HCT116 (cell line): ENCODE measurements at regions not wholly inside any gene's neighbourhood (a gene's known extent, or its start where the extent isn't known, plus 50 kb on each side); places are given as distances from the start of the nearest gene placed in this dataset.

Experiments used
- ATAC-seq: fragments of 200-7000 bp; cut with Tn5 transposase; 2 replicates; pipeline ENCODE4 v1.9.1; 2020; ENCODE audit warnings: mild to moderate bottlenecking, moderate library complexity
- BruUV-seq: library from RNA; stranded (reverse); fragments of 400-500 nt; replicated peaks from 2 replicates; lab custom pipeline; 2021; lab: Mats Ljungman, UMichigan
- CTCF ChIA-PET: fragments of 300-600 bp; sonication (Branson Sonifier 250); formaldehyde crosslinking; loops from one replicate; lab custom pipeline; 2021; ENCODE audit warnings: antibody characterized with exemption; lab: Charles Lee
- POLR2A ChIA-PET: fragments of 300-600, 350-600 bp; sonication (Branson Sonifier 250); formaldehyde crosslinking; loops from one replicate; lab custom pipeline; 2021; ENCODE audit warnings: antibody characterized with exemption; lab: Charles Lee
- RAD21 ChIA-PET, 2 experiments: fragments of 300-600 bp; sonication (Branson Sonifier 250); formaldehyde crosslinking; loops; one replicate each; lab custom pipeline; 2023; ENCODE audit warnings: low total read pairs in 2 of 2; ENCODE audit not compliant: uncharacterized antibody in 2 of 2, unreplicated experiment in 2 of 2, low non-redundant PET in 1 of 2; lab: Charles Lee
- DNase-seq: peaks from one replicate; pipeline ENCODE4 v3.0.0-alpha.2; 2010; ENCODE audit warnings: low read depth, low spot score
- H2AFZ ChIP-seq: fragments of 200-600 bp; shearing (Covaris generic), sonication (generic); 2 replicates; pipeline ENCODE4 v1.6.1; 2017; ENCODE audit warnings: low read depth, mixed run types, mixed read lengths, antibody characterized with exemption, low read length; ENCODE audit not compliant: poor library complexity, severe bottlenecking
- H3K27ac ChIP-seq: 2 replicates; pipeline ENCODE4 v1.5.1; 2012; ENCODE audit warnings: low read depth, low read length
- H3K27me3 ChIP-seq: fragments of 200-600 bp; sonication (generic); 2 replicates; pipeline ENCODE4 v1.6.1; 2016; ENCODE audit warnings: mixed run types, low read length, mixed read lengths; ENCODE audit not compliant: insufficient read depth
- H3K36me3 ChIP-seq, 2 experiments: fragments of 200-500 bp in 1 of 2; fragments of 200-600 bp in 1 of 2; sonication (Bioruptor generic) in 1 of 2; sonication (generic) in 1 of 2; 2 replicates each; pipeline versions ENCODE4 v1.5.1 to v1.6.1; 2014 to 2016; ENCODE audit warnings: low read length in 2 of 2, inconsistent platforms in 1 of 2, mixed read lengths in 1 of 2, mixed run types in 1 of 2; ENCODE audit not compliant: insufficient read depth in 2 of 2, control insufficient read depth in 1 of 2
- H3K4me1 ChIP-seq, 2 experiments: fragments of 200-600 bp in 1 of 2; sonication (generic) in 1 of 2; 2 replicates each; pipeline versions ENCODE4 v1.5.1 to v1.6.1; 2012 to 2017; ENCODE audit warnings: low read length in 2 of 2, inconsistent platforms in 1 of 2, mild to moderate bottlenecking in 1 of 2, mixed read lengths in 1 of 2, mixed run types in 1 of 2, moderate library complexity in 1 of 2; ENCODE audit not compliant: insufficient read depth in 2 of 2, control insufficient read depth in 1 of 2
- H3K4me2 ChIP-seq: fragments of 200-600 bp; sonication (generic); 2 replicates; pipeline ENCODE4 v1.6.1; 2017; ENCODE audit warnings: mixed run types, low read length, mixed read lengths
- H3K4me3 ChIP-seq, 2 experiments: fragments of 200-600 bp in 1 of 2; sonication (generic) in 1 of 2; replicated peaks in 1 of 2; 2 replicates each; pipeline ENCODE4 v1.5.1; 2011 to 2016; ENCODE audit warnings: low read length in 2 of 2, control low read depth in 1 of 2, low read depth in 1 of 2, mild to moderate bottlenecking in 1 of 2, mixed read lengths in 1 of 2, mixed run types in 1 of 2
- H3K79me2 ChIP-seq: fragments of 200-600 bp; sonication (generic); 2 replicates; pipeline ENCODE4 v1.6.1; 2017; ENCODE audit warnings: mild to moderate bottlenecking, mixed run types, low read length, moderate library complexity, mixed read lengths; ENCODE audit not compliant: insufficient read depth
- H3K9ac ChIP-seq: fragments of 200-600 bp; sonication (generic); 2 replicates; pipeline ENCODE4 v1.6.1; 2016; ENCODE audit warnings: low read length, mixed read lengths
- H3K9me2 ChIP-seq: fragments of 200-600 bp; sonication (generic), shearing (Covaris generic); 2 replicates; pipeline ENCODE4 v1.6.1; 2017; ENCODE audit warnings: mixed run types, mild to moderate bottlenecking, moderate library complexity; ENCODE audit not compliant: insufficient read depth
- H3K9me3 ChIP-seq, 2 experiments: fragments of 200-500 bp in 1 of 2; fragments of 200-600 bp in 1 of 2; sonication (Bioruptor generic) in 1 of 2; sonication (generic) in 1 of 2; 2 replicates each; pipeline ENCODE4 v1.6.1; 2014 to 2017; ENCODE audit warnings: low read length in 2 of 2, mixed read lengths in 2 of 2, inconsistent platforms in 1 of 2, low read depth in 1 of 2, mild to moderate bottlenecking in 1 of 2, mixed run types in 1 of 2, moderate library complexity in 1 of 2; ENCODE audit not compliant: control insufficient read depth in 1 of 2, insufficient read depth in 1 of 2
- H4K20me1 ChIP-seq: fragments of 200-600 bp; sonication (generic), shearing (Covaris generic); 2 replicates; pipeline ENCODE4 v1.6.1; 2017; ENCODE audit warnings: mixed run types, mild to moderate bottlenecking, moderate library complexity; ENCODE audit not compliant: insufficient read depth
- EGR1 ChIP-seq: IDR thresholded peaks from 2 replicates; pipeline ENCODE4 v1.6.1; 2012; ENCODE audit warnings: low read depth
- ELF1 ChIP-seq: IDR thresholded peaks from 2 replicates; pipeline ENCODE4 v1.6.1; 2012; ENCODE audit warnings: low read depth, borderline replicate concordance
- EZH2 ChIP-seq: fragments of 200-600 bp; sonication (generic); IDR thresholded peaks from 2 replicates; pipeline ENCODE4 v1.6.1; 2017; ENCODE audit warnings: antibody characterized with exemption, mixed run types
- EZH2phosphoT487 ChIP-seq: fragments of 200-600 bp; IDR thresholded peaks from 2 replicates; pipeline ENCODE4 v1.6.1; 2018; ENCODE audit warnings: antibody characterized with exemption, borderline replicate concordance
- FOSL1 ChIP-seq: IDR thresholded peaks from 2 replicates; pipeline ENCODE4 v1.6.1; 2012; ENCODE audit warnings: low read depth
- RAD21 ChIP-seq: IDR thresholded peaks from 2 replicates; pipeline ENCODE4 v1.6.1; 2012; ENCODE audit warnings: low read depth, mild to moderate bottlenecking
- SRF ChIP-seq: IDR thresholded peaks from 2 replicates; pipeline ENCODE4 v1.6.1; 2012; ENCODE audit warnings: low read depth
- TCF7L2 ChIP-seq: IDR thresholded peaks from 2 replicates; pipeline ENCODE4 v1.7.0; 2011; ENCODE audit warnings: borderline replicate concordance, inconsistent platforms; ENCODE audit not compliant: insufficient read depth, insufficient read length; ENCODE audit errors: extremely low read depth
- ZFX ChIP-seq: fragments of 450-650 bp; IDR thresholded peaks from 2 replicates; pipeline ENCODE4 v1.6.1; 2017
- intact Hi-C: fragments of 100-400 bp; cut with micrococcal nuclease; formaldehyde crosslinking; loops from 2 replicates; pipeline ENCODE4 v1.10.0; 2022
- TF ChIP-seq, protein P1 (sequence below): IDR thresholded peaks from 2 replicates; pipeline ENCODE4 v1.6.1; 2012
- TF ChIP-seq, protein P2 (sequence below): IDR thresholded peaks from 2 replicates; pipeline ENCODE4 v1.6.1; 2012; ENCODE audit warnings: low read depth
- TF ChIP-seq, protein P3 (sequence below), 3 experiments: fragments of 200-600 bp in 1 of 3; sonication (generic) in 1 of 3; IDR thresholded peaks in 2 of 3; conservative IDR thresholded peaks in 1 of 3; 2 replicates each; pipeline ENCODE4 v1.5.1; 2012 to 2017; ENCODE audit warnings: low read depth in 2 of 3, low read length in 2 of 3, antibody characterized with exemption in 1 of 3, borderline replicate concordance in 1 of 3, control low read depth in 1 of 3, mild to moderate bottlenecking in 1 of 3, mixed read lengths in 1 of 3, mixed run types in 1 of 3, moderate library complexity in 1 of 3; ENCODE audit not compliant: insufficient read depth in 1 of 3

DNA sequence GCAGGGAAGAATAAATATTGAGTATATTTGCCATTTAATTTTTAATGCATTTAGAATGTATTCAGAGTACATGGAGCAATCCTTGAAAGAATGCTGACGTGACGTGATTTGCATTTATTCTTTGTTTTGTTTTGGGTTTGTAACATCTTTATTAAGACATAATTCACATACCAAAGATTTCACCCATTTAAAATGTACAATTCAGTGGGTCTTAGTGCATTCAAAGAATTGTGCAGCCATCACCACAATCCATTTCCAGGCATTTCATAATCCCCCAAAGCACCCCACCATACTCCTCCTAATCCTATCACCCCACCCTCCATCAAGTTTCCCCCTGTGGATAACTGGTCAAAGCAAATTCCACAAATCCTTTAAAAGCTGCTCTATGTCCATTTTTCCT, 87.4 kb downstream of the FAM9B start:
- POLR2A ChIA-PET = no interaction called here
- intact Hi-C loops = no loop called here

More for the DNA sequence above, 87.4 kb downstream of the FAM9B start:
- Histone ChIP-seq H3K36me3 (no peaks in the 10 kb centered on the region), H3K9me3 (no peaks in the 10 kb centered on the region), H2AFZ (no peak overlapping the region), H3K9ac (no peak overlapping the region), H3K4me2 (no peak overlapping the region), H3K9me2 (no peaks in the 10 kb centered on the region), H3K27ac (no peak overlapping the region), H3K4me3 (no peak overlapping the region), H3K4me1 (no peaks in the 10 kb centered on the region), H3K79me2 (no peaks in the 10 kb centered on the region), H3K27me3 (no peaks in the 10 kb centered on the region), H4K20me1 (no peaks in the 10 kb centered on the region)
- CTCF ChIA-PET = no interaction called here
- RAD21 ChIA-PET = no interaction called here
- ATAC-seq = no peak
- DNase-seq = no peak
- BruUV-seq = no TSS peak
- TF ChIP-seq EGR1 (no peak), RAD21 (no peak), EZH2phosphoT487 (no peak), ZFX (no peak), ELF1 (no peak), EZH2 (no peak), SRF (no peak), TCF7L2 (no peak), FOSL1 (no peak)
- TF ChIP-seq, protein P1, sequence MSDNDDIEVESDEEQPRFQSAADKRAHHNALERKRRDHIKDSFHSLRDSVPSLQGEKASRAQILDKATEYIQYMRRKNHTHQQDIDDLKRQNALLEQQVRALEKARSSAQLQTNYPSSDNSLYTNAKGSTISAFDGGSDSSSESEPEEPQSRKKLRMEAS = no peak
- TF ChIP-seq, protein P2, sequence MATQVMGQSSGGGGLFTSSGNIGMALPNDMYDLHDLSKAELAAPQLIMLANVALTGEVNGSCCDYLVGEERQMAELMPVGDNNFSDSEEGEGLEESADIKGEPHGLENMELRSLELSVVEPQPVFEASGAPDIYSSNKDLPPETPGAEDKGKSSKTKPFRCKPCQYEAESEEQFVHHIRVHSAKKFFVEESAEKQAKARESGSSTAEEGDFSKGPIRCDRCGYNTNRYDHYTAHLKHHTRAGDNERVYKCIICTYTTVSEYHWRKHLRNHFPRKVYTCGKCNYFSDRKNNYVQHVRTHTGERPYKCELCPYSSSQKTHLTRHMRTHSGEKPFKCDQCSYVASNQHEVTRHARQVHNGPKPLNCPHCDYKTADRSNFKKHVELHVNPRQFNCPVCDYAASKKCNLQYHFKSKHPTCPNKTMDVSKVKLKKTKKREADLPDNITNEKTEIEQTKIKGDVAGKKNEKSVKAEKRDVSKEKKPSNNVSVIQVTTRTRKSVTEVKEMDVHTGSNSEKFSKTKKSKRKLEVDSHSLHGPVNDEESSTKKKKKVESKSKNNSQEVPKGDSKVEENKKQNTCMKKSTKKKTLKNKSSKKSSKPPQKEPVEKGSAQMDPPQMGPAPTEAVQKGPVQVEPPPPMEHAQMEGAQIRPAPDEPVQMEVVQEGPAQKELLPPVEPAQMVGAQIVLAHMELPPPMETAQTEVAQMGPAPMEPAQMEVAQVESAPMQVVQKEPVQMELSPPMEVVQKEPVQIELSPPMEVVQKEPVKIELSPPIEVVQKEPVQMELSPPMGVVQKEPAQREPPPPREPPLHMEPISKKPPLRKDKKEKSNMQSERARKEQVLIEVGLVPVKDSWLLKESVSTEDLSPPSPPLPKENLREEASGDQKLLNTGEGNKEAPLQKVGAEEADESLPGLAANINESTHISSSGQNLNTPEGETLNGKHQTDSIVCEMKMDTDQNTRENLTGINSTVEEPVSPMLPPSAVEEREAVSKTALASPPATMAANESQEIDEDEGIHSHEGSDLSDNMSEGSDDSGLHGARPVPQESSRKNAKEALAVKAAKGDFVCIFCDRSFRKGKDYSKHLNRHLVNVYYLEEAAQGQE = no peak
- TF ChIP-seq, protein P3, sequence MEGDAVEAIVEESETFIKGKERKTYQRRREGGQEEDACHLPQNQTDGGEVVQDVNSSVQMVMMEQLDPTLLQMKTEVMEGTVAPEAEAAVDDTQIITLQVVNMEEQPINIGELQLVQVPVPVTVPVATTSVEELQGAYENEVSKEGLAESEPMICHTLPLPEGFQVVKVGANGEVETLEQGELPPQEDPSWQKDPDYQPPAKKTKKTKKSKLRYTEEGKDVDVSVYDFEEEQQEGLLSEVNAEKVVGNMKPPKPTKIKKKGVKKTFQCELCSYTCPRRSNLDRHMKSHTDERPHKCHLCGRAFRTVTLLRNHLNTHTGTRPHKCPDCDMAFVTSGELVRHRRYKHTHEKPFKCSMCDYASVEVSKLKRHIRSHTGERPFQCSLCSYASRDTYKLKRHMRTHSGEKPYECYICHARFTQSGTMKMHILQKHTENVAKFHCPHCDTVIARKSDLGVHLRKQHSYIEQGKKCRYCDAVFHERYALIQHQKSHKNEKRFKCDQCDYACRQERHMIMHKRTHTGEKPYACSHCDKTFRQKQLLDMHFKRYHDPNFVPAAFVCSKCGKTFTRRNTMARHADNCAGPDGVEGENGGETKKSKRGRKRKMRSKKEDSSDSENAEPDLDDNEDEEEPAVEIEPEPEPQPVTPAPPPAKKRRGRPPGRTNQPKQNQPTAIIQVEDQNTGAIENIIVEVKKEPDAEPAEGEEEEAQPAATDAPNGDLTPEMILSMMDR (IDR thresholded peaks at IDR 0.05 in 2 of 3, conservative IDR thresholded peaks at IDR 0.05 in 1 of 3; ENCODE audit: borderline replicate concordance in 1 of 3, insufficient read depth in 1 of 3, low read depth in 2 of 3, low read length in 2 of 3) = no peak
